GM10266 (cell line): ENCODE measurements at regions not wholly inside any gene's neighbourhood (a gene's known extent, or its start where the extent isn't known, plus 50 kb on each side); places are given as distances from the start of the nearest gene placed in this dataset.
A peak's percentile ranks its signal among the peaks of the same experiment; 100 is the strongest.

ENCODE experiments used
- DNase-seq: peaks from one replicate; pipeline ENCODE4 v3.0.0; 2012; ENCODE audit errors: extremely low spot score
- TF ChIP-seq, protein P1 (sequence below): IDR thresholded peaks from 2 replicates; pipeline ENCODE4 v1.5.1; 2012; ENCODE audit warnings: mild to moderate bottlenecking, low read depth; ENCODE audit not compliant: control insufficient read depth, insufficient read depth; ENCODE audit errors: missing control alignments

DNA sequence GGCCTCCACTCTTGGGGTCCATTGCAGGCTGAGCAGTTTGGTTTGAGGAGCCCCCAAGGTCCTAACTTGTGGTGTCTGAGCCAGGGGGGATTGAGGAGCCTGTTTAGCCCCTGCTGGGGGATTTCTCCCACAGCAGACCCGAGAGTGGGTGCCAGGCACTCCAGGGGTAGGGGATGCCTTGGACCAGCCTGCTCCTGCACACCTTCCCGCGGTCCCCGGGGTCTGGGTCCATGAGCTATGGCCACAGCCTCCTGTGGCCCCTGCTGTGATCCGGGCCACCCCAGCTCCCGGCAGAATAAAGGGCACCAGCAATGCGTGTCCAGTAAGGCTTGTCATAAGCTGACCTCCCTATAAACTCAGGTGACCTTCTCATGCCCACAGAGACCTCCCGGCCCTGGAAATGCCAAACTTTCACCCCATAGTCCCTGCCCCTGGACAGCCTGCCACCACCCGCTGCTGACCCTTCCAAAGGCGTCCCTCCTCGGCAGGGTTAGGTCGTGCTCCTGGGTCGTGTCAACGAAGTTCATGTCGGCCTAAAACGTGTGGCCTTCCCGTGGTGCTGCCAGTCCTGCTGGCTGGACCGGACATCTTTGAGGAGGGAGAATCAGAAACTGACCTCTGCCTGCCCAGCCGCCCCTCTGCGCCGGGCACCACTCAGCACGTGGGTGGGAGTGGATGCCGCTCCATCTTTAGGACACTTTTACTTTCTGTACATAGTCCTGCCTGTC, 137.6 kb downstream of the MRPL36 start:
- TF ChIP-seq, protein P1, sequence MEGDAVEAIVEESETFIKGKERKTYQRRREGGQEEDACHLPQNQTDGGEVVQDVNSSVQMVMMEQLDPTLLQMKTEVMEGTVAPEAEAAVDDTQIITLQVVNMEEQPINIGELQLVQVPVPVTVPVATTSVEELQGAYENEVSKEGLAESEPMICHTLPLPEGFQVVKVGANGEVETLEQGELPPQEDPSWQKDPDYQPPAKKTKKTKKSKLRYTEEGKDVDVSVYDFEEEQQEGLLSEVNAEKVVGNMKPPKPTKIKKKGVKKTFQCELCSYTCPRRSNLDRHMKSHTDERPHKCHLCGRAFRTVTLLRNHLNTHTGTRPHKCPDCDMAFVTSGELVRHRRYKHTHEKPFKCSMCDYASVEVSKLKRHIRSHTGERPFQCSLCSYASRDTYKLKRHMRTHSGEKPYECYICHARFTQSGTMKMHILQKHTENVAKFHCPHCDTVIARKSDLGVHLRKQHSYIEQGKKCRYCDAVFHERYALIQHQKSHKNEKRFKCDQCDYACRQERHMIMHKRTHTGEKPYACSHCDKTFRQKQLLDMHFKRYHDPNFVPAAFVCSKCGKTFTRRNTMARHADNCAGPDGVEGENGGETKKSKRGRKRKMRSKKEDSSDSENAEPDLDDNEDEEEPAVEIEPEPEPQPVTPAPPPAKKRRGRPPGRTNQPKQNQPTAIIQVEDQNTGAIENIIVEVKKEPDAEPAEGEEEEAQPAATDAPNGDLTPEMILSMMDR, result no peak
- no peak for DNase-seq

DNA sequence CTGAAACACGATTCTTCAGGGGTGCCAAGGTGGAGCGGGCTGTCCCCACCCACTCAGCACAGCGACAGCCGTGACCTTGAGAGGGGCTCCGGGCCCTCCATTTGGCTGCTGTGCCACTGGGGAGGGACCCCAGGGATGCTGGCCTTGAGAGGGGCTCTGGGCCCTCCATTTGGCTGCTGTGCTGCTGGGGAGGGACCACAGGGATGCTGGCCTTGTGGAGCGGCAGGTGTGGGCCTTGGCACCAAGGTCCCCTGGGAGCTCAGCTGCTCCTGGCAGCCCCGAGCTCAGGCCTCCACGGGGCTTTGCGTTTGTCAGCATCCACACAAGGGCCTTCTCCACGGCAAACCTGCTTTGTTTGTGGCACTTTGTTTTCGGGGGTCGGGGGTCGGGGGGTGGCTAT, 137.6 kb upstream of the LPCAT1 start:
- TF ChIP-seq, protein P1, result no peak
- DNase-seq, result peak; percentile 8

DNA sequence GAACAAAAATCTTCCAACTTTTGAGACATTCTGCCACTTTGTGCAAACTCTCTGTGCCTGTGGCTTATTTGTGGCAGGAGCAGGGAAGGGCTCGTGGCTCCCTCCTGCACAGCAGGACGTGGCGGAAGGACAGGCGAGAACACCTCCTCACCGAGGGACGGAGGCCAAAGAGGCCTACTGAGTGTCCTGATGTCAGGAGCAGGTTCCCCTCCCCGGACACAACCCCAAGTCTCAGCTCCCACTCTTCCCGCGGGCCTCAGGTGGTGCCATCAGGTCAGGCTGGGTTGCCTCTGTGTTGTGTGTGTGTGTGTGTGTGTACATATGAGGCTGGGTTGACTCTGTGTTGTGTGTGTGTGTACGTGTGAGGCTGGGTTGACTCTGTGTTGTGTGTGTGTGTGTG, 136.8 kb upstream of the LPCAT1 start:
- TF ChIP-seq, protein P1, result no peak
- no peak for DNase-seq

DNA sequence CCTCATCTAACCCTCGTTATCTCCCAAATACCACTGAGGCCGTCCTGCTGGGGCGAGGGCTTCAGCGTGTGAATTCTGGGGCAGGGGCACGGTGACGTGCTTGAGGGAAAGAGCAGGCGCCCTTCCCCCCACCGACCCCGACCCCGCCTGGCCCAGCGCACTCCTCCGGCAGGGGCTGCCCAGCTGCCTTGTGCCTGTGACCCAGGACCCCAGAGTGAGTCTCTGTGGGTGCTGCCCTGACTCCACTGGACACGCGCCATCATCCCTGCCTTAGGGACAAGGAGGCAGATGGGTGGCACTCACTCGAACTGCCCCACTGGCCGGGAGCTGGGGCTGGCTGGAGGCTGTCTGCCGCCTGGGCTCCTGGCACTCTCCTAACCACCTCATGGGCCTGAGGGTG, 136.2 kb upstream of the LPCAT1 start:
- TF ChIP-seq, protein P1, result no peak
- no peak for DNase-seq

DNA sequence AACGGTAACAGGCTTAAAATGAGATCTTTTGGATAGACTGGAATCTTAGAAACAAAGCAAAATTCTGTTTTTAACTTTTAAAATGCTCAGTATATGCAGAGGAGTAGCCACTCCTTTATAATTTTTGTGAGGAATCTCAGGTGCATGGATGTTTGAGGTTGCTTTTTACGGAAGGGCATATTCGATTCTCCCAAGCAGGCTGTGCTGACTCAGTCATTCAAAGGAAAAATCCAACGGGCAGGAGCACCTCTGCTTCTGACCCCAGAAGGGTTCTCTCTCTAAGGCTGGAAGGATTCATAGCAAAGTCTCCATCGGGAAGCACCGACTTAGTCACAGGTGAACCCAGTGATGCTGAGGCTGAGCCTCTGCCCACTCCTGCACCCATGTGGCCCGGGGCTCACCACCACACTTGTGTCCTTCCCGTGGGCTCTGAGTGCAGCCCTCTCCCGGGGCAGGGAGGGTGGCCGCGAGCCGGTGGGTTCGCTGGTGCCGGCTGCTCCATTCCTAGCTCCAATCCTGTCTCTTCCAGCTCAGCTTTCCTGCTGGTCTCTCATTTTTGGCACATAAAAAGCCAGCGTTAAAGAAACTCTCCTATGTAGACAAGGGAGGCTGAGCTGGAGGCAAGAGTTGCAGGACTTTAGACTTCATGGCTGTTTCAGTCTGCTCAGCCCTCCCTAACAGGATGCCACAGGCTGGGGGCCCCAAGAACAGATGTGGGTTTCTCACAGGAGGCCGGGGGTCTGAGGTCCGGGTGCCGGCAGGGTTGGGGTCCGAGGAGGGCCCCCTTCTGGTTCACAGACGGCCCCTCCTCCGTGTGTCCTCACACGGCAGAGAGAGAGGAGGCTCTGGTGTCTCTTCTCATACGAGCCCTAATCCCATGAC, 135.6 kb upstream of the LPCAT1 start:
- TF ChIP-seq, protein P1, result no peak
- no peak for DNase-seq

DNA sequence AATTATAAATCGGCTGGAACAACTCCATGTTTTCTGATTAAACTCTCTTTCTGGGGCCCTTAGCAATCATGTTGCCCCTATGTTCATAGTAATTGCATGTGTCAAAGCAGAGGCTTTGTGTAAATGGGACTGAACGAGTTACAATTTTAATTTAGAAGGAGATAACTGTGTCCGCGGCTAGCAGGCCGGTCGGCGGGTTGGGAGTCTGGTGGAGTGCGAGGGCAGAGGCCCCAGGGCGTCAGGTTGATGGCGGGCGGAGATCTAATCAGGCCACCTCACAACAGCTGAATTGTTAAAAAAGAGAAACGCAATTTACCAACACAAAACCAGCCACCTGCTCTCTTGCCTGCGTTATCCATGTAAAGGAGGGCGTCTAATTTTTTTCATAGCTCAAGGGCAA, 134.9 kb upstream of the LPCAT1 start:
- TF ChIP-seq, protein P1, result no peak

More for the DNA sequence above, 134.9 kb upstream of the LPCAT1 start:
- DNase-seq, result no peak
